Thyroid gland (tissue), 4 donors: ENCODE measurements at regions not wholly inside any gene's neighbourhood (a gene's known extent, or its start where the extent isn't known, plus 50 kb on each side); places are given as distances from the start of the nearest gene placed in this dataset.

Experiments used
- DNase-seq, 2 donors: peaks; one replicate each; pipeline ENCODE4 v3.0.0-alpha.2; 2019
- H3K27ac ChIP-seq, 3 donors: fragments of 200-600 bp; sonication (generic); 1 replicate in 2 of 3; 2 replicates in 1 of 3; pipeline ENCODE4 v1.5.1; 2016 to 2019; ENCODE audit warnings: mild to moderate bottlenecking in 1 of 3, moderate library complexity in 1 of 3
- H3K27me3 ChIP-seq: fragments of 200-600 bp; sonication (generic); one replicate; pipeline ENCODE4 v1.5.1; 2019
- H3K36me3 ChIP-seq, 2 donors: fragments of 200-600 bp; sonication (generic); one replicate each; pipeline ENCODE4 v1.5.1; 2016 to 2019
- H3K4me1 ChIP-seq, 2 donors: fragments of 200-600 bp; sonication (generic); one replicate each; pipeline ENCODE4 v1.5.1; 2017 to 2019
- H3K4me3 ChIP-seq, 3 donors: fragments of 200-600 bp; sonication (generic); replicated peaks in 1 of 3; 1 replicate in 2 of 3; 2 replicates in 1 of 3; pipeline ENCODE4 v1.5.1; 2016; ENCODE audit warnings: mild to moderate bottlenecking in 1 of 3
- H3K9me3 ChIP-seq: fragments of 200-600 bp; sonication (generic); one replicate; pipeline ENCODE4 v1.5.1; 2017
- CTCF ChIP-seq, 6 experiments: fragments of 200-600 bp in 3 of 6; fragments of 450-650 bp in 3 of 6; sonication (generic) in 3 of 6; IDR thresholded peaks; one replicate each; pipeline ENCODE4 v1.5.1; 2016 to 2019; ENCODE audit warnings: antibody characterized with exemption in 6 of 6, mild to moderate bottlenecking in 2 of 6, inconsistent platforms in 1 of 6, moderate library complexity in 1 of 6
- POLR2A ChIP-seq, 2 donors: fragments of 450-650 bp; IDR thresholded peaks; one replicate each; pipeline ENCODE4 v1.6.1; 2017; ENCODE audit warnings: antibody characterized with exemption in 2 of 2, mild to moderate bottlenecking in 2 of 2, moderate library complexity in 1 of 2
- WGBS, 2 donors: methylation state at CpG; one replicate each; pipeline ENCODE4 v1.1.5; 2017; 5-methylcytosine and 5-hydroxymethylcytosine counted together
- intact Hi-C: fragments of 100-400 bp; cut with DNase I; formaldehyde crosslinking; loops from one replicate; pipeline ENCODE4 v1.15.1; 2023

GRCh38 chr3:43190670-43191069 lies 84.8 kb upstream of the POMGNT2 start:
- DNase-seq: no peak
- H3K36me3 ChIP-seq: no peaks in the 10 kb centered on the region

GRCh38 chr3:43187836-43188479 lies 82.1 kb upstream of the POMGNT2 start:
- intact Hi-C loops: no loop called here
- Histone ChIP-seq H3K9me3 (no peaks in the 10 kb centered on the region), H3K27me3 (no peaks in the 10 kb centered on the region), H3K4me3 (no peak overlapping the region), H3K4me1 (peaks cover 0 to 3% of the 10 kb centered on the region in 2 donors), H3K36me3 (no peaks in the 10 kb centered on the region), H3K27ac (no peak overlapping the region)
- DNase-seq: no peak
- 93 to 98% methylated on average over 1 of the region's 1 CpG for whole genome bisulfite sequencing, 2 donors
- TF ChIP-seq POLR2A (IDR thresholded peaks at IDR 0.05) (no peak), CTCF (IDR thresholded peaks at IDR 0.05) (no peak)

More at GRCh38 chr3:43190670-43191069, 84.8 kb upstream of the POMGNT2 start:
- Histone ChIP-seq H3K9me3 (no peaks in the 10 kb centered on the region), H3K4me3 (no peak overlapping the region), H3K4me1 (no peaks in the 10 kb centered on the region), H3K27me3 (no peaks in the 10 kb centered on the region), H3K27ac (no peak overlapping the region)
- 81 to 84% methylated on average over 5 of the region's 5 CpGs for WGBS, 2 donors
- intact Hi-C loops: no loop called here
- TF ChIP-seq CTCF (IDR thresholded peaks at IDR 0.05): no peak
- TF ChIP-seq POLR2A (IDR thresholded peaks at IDR 0.05): no peak

- no peak for TF ChIP-seq POLR2A (IDR thresholded peaks at IDR 0.05)
- no peak for TF ChIP-seq CTCF (IDR thresholded peaks at IDR 0.05)
- H3K36me3 ChIP-seq: no peaks in the 10 kb centered on the region
- peaks cover 0 to 3% of the 10 kb centered on the region in 2 donors for H3K4me1 ChIP-seq
- no peak for DNase-seq
- intact Hi-C loops: no loop called here
- no peaks in the 10 kb centered on the region for H3K9me3 ChIP-seq
- H3K27me3 ChIP-seq: no peaks in the 10 kb centered on the region
- WGBS, 2 donors: 82 to 84% methylated on average over 8 of the region's 8 CpGs
- H3K27ac ChIP-seq: no peak overlapping the region
- H3K4me3 ChIP-seq: no peak overlapping the region
Measured at GRCh38 chr3:43185983-43186314, 80.1 kb upstream of the POMGNT2 start.

- Histone ChIP-seq H3K4me3 (no peak overlapping the region), H3K9me3 (no peaks in the 10 kb centered on the region), H3K27ac (no peak overlapping the region), H3K4me1 (peaks cover 3% of the 10 kb centered on the region in 2 donors), H3K27me3 (no peaks in the 10 kb centered on the region), H3K36me3 (no peaks in the 10 kb centered on the region)
- intact Hi-C loops: no loop called here
- WGBS, 2 donors: 71 to 72% methylated on average over 5 of the region's 5 CpGs
- no peak for DNase-seq
- no peak for TF ChIP-seq POLR2A (IDR thresholded peaks at IDR 0.05)
- TF ChIP-seq CTCF (IDR thresholded peaks at IDR 0.05): no peak
Measured at GRCh38 chr3:43185274-43185982, 79.5 kb upstream of the POMGNT2 start.

- TF ChIP-seq POLR2A (IDR thresholded peaks at IDR 0.05) (no peak), CTCF (IDR thresholded peaks at IDR 0.05) (no peak)
- Histone ChIP-seq H3K4me3 (no peak overlapping the region), H3K4me1 (peaks cover 3 to 4% of the 10 kb centered on the region in 2 donors), H3K27ac (no peak overlapping the region), H3K9me3 (no peaks in the 10 kb centered on the region), H3K36me3 (no peaks in the 10 kb centered on the region), H3K27me3 (no peaks in the 10 kb centered on the region)
- WGBS, 2 donors: 77 to 79% methylated on average over 2 of the region's 2 CpGs
- intact Hi-C loops: no loop called here
- DNase-seq: no peak
Measured at GRCh38 chr3:43183456-43183855, 77.6 kb upstream of the POMGNT2 start.
